GM21447 (cell line): ENCODE measurements at regions not wholly inside any gene's neighbourhood (a gene's known extent, or its start where the extent isn't known, plus 50 kb on each side); places are given as distances from the start of the nearest gene placed in this dataset.
"Not testable (repeated sequence)": the region's sequence is repeated elsewhere in the genome, so short reads cannot be mapped to it uniquely, and the experiment has no call there.

Source experiments
- ATAC-seq: cut with Tn5 transposase; IDR thresholded peaks from one replicate; pipeline ENCODE4 v1.9.1; 2021; ENCODE audit not compliant: unreplicated experiment

DNA sequence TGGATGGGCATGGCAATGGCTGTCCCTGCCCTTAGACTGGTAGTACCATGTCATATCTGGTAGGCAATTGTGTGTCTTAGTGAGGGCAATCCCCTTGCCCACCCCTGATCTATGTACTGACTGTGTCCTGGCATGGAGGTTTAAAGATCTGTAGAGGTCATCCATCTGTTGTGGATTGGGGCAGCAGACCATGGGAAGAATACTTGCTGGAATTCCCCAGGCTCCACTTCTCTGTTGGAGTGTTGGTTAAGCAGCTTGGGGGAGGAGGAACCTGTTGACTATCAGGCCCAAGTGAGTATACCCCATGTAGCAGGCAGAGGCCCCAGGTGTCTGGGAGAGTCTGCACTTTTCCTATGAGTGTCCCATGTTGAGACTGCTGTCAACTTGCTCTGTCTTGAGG, 246.7 kb upstream of the DIPK2B start:
- ATAC-seq = no peak

- ATAC-seq = no peak
These were observed 245.2 kb upstream of the DIPK2B start for GRCh38 chrX:45445745-45446412.

GRCh38 chrX:45437186-45437585, 236.5 kb upstream of the DIPK2B start:
- ATAC-seq = no peak

DNA sequence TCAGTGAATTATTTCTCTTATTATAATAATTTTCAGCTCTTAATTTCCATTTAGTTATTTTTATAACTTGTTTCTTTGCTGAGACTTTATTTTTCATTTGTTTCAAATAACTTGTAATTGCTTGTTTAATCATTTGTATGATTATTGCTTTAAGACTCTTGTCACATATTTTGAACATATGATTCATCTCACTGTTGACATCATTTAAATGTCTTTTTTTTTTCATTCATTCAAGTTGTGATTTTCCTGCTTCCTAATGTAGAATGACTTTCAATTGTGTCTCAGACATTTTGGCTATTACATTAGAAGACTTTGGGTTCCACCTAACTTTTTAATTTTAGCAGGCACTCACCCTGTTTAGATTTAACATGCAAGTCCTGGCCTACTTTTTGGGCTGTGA, 234.8 kb upstream of the DIPK2B start:
- no peak for ATAC-seq

- no peak for ATAC-seq
These were observed 233.6 kb upstream of the DIPK2B start for GRCh38 chrX:45434231-45434630.

GRCh38 chrX:45428831-45429230, 228.2 kb upstream of the DIPK2B start:
- ATAC-seq = no peak

DNA sequence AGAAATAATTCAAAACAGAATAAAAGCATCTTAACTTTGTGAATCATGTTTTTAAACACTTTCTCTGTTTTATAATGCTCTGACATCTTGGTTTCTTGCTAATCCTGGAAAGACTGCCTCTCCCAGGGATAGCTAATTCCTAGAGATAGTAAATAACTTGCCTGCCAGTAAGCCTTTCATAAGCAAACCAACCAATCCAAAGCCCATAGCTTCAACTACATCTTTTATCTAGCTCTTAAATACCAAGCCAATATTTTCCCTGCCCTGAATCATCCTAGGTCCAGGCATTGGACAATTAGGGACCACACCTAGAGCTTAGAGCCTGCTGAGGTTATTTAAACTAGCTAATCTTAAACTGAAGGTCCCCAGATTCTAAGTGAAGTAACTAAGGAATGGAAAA, 223.7 kb upstream of the DIPK2B start:
- no peak for ATAC-seq

DNA sequence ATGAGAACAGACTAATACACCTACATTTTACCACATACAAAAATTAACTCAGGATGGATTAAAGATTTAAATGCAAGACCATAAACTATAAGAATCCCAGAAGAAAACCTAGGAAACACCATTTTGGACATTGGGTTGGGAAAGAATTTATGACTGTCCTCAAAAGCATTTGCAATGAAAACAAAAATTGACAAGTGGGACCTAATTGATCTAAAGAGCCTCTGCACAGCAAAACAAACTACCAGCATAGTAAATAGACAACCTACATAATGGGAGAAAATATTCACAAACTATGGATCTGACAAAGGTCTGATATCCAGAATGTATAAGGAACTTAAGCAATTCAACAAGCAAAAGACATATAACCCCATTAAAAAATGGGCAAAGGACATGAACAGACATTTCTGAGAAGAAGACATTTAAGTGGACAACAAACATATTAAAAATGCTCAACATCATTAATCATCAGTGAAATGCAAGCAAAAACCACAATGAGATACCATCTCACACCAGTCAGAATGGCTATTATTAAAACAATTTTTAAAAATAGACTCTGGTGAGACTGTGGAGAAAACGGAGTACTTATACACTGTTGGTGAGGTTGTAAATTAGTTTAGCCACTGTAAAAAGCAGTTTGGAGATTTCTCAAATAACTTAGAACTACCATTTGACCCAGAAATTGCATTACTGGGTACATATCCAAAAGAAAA, 221.7 kb upstream of the DIPK2B start:
- ATAC-seq = no peak

DNA sequence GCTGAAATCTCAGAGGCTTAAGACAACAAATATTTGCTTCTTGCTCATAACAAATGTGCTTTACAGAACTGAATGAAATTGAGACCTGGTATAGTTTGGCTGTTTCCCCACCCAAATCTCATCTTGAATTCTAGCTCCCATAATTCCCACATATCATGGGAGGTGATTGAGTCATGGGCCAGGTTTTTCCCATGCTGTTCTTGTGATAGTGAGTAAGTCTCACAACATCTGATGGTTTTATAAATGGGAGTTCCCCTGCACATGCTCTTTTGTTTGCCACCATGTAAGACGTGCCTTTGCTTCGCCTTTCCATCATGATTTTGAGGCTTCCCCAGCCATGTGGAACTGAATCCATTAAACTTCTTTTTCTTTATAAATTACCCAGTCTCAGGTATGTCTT, 221.1 kb upstream of the DIPK2B start:
- ATAC-seq = no peak

DNA sequence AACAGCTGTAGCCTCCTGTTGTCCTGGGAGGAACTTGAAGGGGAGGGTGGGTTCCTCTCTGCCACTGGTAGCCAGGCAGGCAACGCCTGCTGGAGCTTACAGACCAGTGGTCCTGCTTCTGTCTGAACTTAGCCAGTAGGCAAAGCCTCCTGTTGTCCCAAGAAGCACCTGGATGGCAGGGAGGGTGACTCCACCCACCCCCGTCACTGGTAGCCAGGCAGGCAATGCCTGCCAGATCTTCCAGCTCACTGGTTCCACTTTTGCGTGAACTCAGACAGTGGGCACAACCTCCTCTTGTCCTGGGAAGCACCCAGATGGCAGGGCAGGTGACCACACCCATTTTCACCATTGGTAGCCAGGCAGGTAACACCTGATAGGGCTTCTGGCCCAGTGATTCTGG, 203.5 kb upstream of the DIPK2B start:
- ATAC-seq = no peak

DNA sequence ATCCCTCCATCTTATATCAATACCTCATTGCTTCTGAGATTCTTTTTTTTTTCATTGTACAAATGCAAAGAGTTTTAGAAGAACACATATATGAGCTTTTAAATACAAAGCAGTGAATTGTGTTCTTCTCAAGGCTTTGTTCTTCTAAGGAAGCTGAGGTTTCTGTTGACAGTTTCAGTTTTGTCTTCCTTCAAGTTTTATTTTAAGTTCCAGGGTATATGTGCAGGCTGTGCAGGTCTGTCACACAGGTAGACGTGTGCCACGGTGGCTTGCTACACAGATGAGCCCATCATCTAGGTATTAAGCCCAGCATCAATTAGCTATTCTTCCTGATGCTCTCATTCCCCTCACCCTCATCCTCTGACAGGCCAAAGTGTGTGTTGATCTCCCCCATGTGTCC, 201.2 kb upstream of the DIPK2B start:
- no peak for ATAC-seq

GRCh38 chrX:45400951-45401725, 200.5 kb upstream of the DIPK2B start:
- ATAC-seq = not testable (repeated sequence)

GRCh38 chrX:45400027-45400779, 199.5 kb upstream of the DIPK2B start:
- ATAC-seq = no peak

DNA sequence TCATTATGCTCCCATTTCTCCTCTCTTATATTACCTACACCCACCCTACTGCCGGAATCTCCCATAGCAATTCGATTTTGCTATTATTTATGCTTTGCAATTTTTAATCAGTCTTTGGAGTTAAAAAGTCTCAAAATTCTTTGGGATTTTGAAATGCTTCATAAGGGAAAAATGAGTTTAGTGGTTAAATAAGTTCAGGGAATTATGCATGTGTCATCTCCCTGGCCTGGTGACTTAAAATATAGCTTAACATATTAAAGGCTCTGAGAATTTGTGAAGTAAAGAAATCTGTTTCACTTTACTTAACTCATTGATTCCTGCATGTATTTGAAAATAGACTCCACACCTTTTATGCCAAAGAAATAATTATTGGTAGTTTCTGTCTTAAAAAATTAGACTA, 185.1 kb upstream of the DIPK2B start:
- no peak for ATAC-seq

DNA sequence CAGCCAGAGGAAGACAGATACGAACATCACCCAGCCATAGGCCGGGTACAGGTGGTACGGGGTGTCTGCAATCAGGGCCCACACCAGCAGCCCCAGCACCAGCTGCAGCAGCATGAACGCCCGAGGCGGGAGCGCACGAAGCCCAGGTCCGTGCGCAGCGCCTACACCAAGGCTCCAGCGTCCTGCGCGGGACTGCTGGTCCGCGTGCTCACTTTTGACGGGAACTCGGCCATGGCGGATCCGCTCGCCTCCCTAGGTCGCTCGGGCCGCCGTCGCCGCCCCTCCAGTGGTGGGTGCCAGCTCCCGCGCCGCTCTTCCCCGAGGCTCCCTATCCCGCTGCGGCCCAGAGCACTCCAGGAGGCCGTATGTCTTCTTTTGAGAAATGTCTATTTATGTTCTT, 181.2 kb upstream of the DIPK2B start:
- no peak for ATAC-seq

- ATAC-seq = no peak
These were observed 180.7 kb upstream of the DIPK2B start for GRCh38 chrX:45381366-45381765.

GRCh38 chrX:45379236-45379635, 178.6 kb upstream of the DIPK2B start:
- no peak for ATAC-seq

DNA sequence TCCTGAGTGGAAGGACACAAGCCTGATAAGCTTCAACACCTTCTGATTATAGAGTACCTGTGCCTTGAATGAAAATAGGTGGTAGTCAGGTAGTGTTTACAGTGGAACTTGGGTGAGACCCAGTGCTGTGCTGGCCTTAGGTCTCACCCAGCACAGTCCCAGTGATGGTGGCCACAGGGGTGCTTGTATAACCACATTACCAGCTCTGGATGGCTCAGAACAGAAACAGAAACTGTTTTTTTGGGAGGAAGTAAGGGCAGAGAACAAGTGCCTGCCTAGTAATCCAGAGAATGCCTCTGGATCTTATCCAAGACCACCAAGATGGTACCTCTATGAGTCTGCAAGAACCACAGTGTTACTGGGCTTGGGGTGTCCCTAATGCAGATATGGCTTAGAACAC, 171.5 kb upstream of the DIPK2B start:
- no peak for ATAC-seq

DNA sequence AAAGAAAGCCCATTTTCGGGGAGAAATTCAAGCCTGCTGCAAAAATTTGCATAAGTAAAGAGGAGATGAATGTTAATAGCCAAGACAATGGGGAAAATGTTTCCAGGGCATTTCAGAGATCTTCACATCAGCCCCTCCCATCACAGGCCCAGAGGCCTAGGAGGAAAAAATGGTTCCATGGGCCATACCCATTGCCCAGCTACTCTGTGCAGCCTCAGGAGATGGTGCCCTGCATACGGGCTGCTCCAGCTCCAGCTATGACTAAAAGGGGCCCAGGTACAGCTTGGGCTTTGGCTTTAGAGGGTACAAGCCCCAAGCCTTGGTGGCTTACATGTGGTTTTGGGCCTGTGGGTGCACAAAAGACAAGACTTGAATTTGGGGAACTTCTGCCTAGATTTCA, 168.0 kb upstream of the DIPK2B start:
- no peak for ATAC-seq

- no peak for ATAC-seq
These were observed 162.9 kb upstream of the DIPK2B start for GRCh38 chrX:45363596-45363995.

- ATAC-seq = no peak
These were observed 159.9 kb upstream of the DIPK2B start for GRCh38 chrX:45360571-45360970.
